AG04450 (cell line): ENCODE measurements at regions not wholly inside any gene's neighbourhood (a gene's known extent, or its start where the extent isn't known, plus 50 kb on each side); places are given as distances from the start of the nearest gene placed in this dataset.
"Not testable (repeated sequence)": the region's sequence is repeated elsewhere in the genome, so short reads cannot be mapped to it uniquely, and the experiment has no call there.

Experiments used
- CTCF ChIA-PET: fragments of 300-600, 350-600 bp; formaldehyde crosslinking; extraction: SDS; loops from one replicate; lab custom pipeline; 2022; ENCODE audit warnings: antibody characterized with exemption, inconsistent platforms; lab: Charles Lee
- POLR2A ChIA-PET: fragments of 350-600 bp; formaldehyde crosslinking; extraction: SDS; loops from one replicate; lab custom pipeline; 2021; ENCODE audit warnings: antibody characterized with exemption, inconsistent platforms; lab: Yijun Ruan, JAX
- DNase-seq: peaks from one replicate; pipeline ENCODE4 v3.0.0-alpha.2; 2011; ENCODE audit warnings: low read depth, low spot score
- H3K27ac ChIP-seq: one replicate; pipeline ENCODE4 v1.5.1; 2012; ENCODE audit warnings: low read depth, low read length, control low read depth
- H3K27me3 ChIP-seq: one replicate; pipeline ENCODE4 v1.6.0; 2012; ENCODE audit warnings: low read length; ENCODE audit not compliant: control insufficient read depth, insufficient read depth
- H3K4me3 ChIP-seq: 2 replicates; pipeline ENCODE4 v1.5.1; 2011; ENCODE audit warnings: mild to moderate bottlenecking, low read depth, low read length, control low read depth
- H3K9me3 ChIP-seq: 2 replicates; pipeline ENCODE4 v1.5.1; 2012; ENCODE audit warnings: low read length; ENCODE audit not compliant: control insufficient read depth, insufficient read depth
- CTCF ChIP-seq: IDR thresholded peaks from 2 replicates; pipeline ENCODE4 v1.5.1; 2011; ENCODE audit warnings: low read depth, low read length, control low read depth, inconsistent platforms

GRCh38 chr5:69011910-69012309 lies 81.9 kb upstream of the SLC30A5 start:
- Histone ChIP-seq H3K27ac (no peak overlapping the region), H3K4me3 (no peak overlapping the region), H3K27me3 (no peaks in the 10 kb centered on the region), H3K9me3 (no peaks in the 10 kb centered on the region)
- ChIA-PET POLR2A (no interaction called here), CTCF (interaction anchor here (1.1 to 1.4 kb wide), 2 partner anchors 31 to 1766 kb away, joined by 3 to 4 read pairs; no protein-coding TSS in a partner anchor)
- no peak for DNase-seq
- no peak for TF ChIP-seq CTCF

- TF ChIP-seq CTCF = no peak
- POLR2A ChIA-PET = no interaction called here
- CTCF ChIA-PET = no interaction called here
- no peak for DNase-seq
- Histone ChIP-seq H3K9me3 (no peaks in the 10 kb centered on the region), H3K27me3 (no peaks in the 10 kb centered on the region), H3K27ac (no peak overlapping the region), H3K4me3 (no peak overlapping the region)
Measured at GRCh38 chr5:69013481-69013880, 80.3 kb upstream of the SLC30A5 start.

GRCh38 chr5:69014007-69014406 lies 79.8 kb upstream of the SLC30A5 start:
- POLR2A ChIA-PET, H3K27me3 ChIP-seq, H3K4me3 ChIP-seq, CTCF ChIA-PET, H3K9me3 ChIP-seq, H3K27ac ChIP-seq, DNase-seq: not testable (repeated sequence)

GRCh38 chr5:69019668-69020375 lies 74.0 kb upstream of the SLC30A5 start:
- CTCF ChIA-PET = no interaction called here
- Histone ChIP-seq H3K27me3 (peaks cover 4% of the 10 kb centered on the region), H3K9me3 (no peaks in the 10 kb centered on the region)

DNA sequence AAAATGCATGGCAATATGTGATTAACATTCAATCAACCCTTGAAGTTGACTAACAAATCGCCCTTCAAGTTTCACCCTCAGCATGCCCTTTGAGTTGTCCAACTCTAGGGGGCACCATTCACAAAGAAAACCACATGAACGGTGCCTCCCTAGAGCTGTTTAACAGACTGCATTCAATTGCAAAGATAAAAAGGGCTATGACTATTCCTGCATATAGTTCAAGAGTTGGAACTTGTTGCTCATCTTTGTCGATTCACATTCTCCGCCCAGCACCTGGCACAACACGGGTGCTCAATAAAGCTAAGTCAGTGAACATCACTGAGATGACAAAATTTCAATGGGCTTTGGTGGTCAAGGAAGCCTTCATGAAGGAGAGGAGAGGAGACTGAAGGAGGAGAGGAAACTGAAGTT lies 69.6 kb upstream of the SLC30A5 start:
- no peak overlapping the region for H3K27ac ChIP-seq
- no peak for DNase-seq
- H3K9me3 ChIP-seq = no peaks in the 10 kb centered on the region
- TF ChIP-seq CTCF = peak; percentile 60
- peaks cover 7% of the 10 kb centered on the region for H3K27me3 ChIP-seq
- ChIA-PET CTCF (interaction anchor here (0.7 to 1.6 kb wide), 5 partner anchors 10 to 69 kb away, joined by 3 to 9 read pairs (median 4); partner anchors contain the start of gene SLC30A5), POLR2A (no interaction called here)
- no peak overlapping the region for H3K4me3 ChIP-seq

More at GRCh38 chr5:69019668-69020375, 74.0 kb upstream of the SLC30A5 start:
- POLR2A ChIA-PET = no interaction called here
- no peak for TF ChIP-seq CTCF
- no peak overlapping the region for H3K4me3 ChIP-seq
- no peak overlapping the region for H3K27ac ChIP-seq
- no peak for DNase-seq
